DMS79 treated with DMSO at 0.1 percent for 48 hours (cell line): ENCODE measurements at regions not wholly inside any gene's neighbourhood (a gene's known extent, or its start where the extent isn't known, plus 50 kb on each side); places are given as distances from the start of the nearest gene placed in this dataset.

Experiments used
- DNase-seq: peaks from one replicate; lab custom pipeline; 2025; lab: John Stamatoyannopoulos, UW

GRCh38 chr1:60591583-60591982, 490.8 kb upstream of the NFIA start:
- no peak for DNase-seq

- no peak for DNase-seq
Observed at GRCh38 chr1:60589916-60590315, 492.4 kb upstream of the NFIA start.

GRCh38 chr1:60589046-60589748, 493.2 kb upstream of the NFIA start:
- no peak for DNase-seq

- no peak for DNase-seq
Observed at GRCh38 chr1:60584371-60584770, 498.0 kb upstream of the NFIA start.

GRCh38 chr1:60583696-60584095, 498.7 kb upstream of the NFIA start:
- peak; percentile 3 for DNase-seq

- no peak for DNase-seq
Observed at GRCh38 chr1:60581455-60582220, 500.7 kb upstream of the NFIA start.

GRCh38 chr1:60577029-60577428, 503.5 kb upstream of the C1orf87 start:
- no peak for DNase-seq

GRCh38 chr1:60575326-60575977, 501.9 kb upstream of the C1orf87 start:
- DNase-seq, result no peak

GRCh38 chr1:60573726-60574409, 500.3 kb upstream of the C1orf87 start:
- no peak for DNase-seq

- peak; percentile 10 for DNase-seq
Observed at GRCh38 chr1:60573121-60573520, 499.6 kb upstream of the C1orf87 start.

GRCh38 chr1:60572378-60572777, 498.8 kb upstream of the C1orf87 start:
- DNase-seq, result no peak

- DNase-seq, result no peak
Observed at GRCh38 chr1:60571811-60572210, 498.2 kb upstream of the C1orf87 start.

- DNase-seq, result no peak
Observed at GRCh38 chr1:60569189-60569588, 495.6 kb upstream of the C1orf87 start.

- no peak for DNase-seq
Observed at GRCh38 chr1:60567256-60567655, 493.7 kb upstream of the C1orf87 start.

- DNase-seq, result no peak
Observed at GRCh38 chr1:60564916-60565750, 491.6 kb upstream of the C1orf87 start.

GRCh38 chr1:60563777-60564535, 490.4 kb upstream of the C1orf87 start:
- DNase-seq, result no peak

- no peak for DNase-seq
Observed at GRCh38 chr1:60562740-60563139, 489.2 kb upstream of the C1orf87 start.

- no peak for DNase-seq
Observed at GRCh38 chr1:60560701-60561100, 487.1 kb upstream of the C1orf87 start.

- no peak for DNase-seq
Observed at GRCh38 chr1:60558236-60558635, 484.7 kb upstream of the C1orf87 start.

- no peak for DNase-seq
Observed at GRCh38 chr1:60553730-60554129, 480.2 kb upstream of the C1orf87 start.

GRCh38 chr1:60547821-60548220, 474.3 kb upstream of the C1orf87 start:
- DNase-seq, result peak; percentile 65
